Nephron (organoid): ENCODE measurements at regions not wholly inside any gene's neighbourhood (a gene's known extent, or its start where the extent isn't known, plus 50 kb on each side); places are given as distances from the start of the nearest gene placed in this dataset.

Experiments
- H3K27ac Mint-ChIP-seq, 3 experiments: 2 replicates each; pipeline ENCODE4 v1.8.0; 2020; ENCODE audit warnings: mixed read lengths in 3 of 3, mild to moderate bottlenecking in 2 of 3, moderate library complexity in 1 of 3
- H3K27me3 Mint-ChIP-seq: 2 replicates; pipeline ENCODE4 v1.8.0; 2021; ENCODE audit warnings: low read depth, mild to moderate bottlenecking, moderate library complexity, mixed read lengths
- H3K36me3 Mint-ChIP-seq: 2 replicates; pipeline ENCODE4 v1.8.0; 2020; ENCODE audit warnings: low read depth, mixed read lengths
- H3K4me1 Mint-ChIP-seq: 2 replicates; pipeline ENCODE4 v1.8.0; 2020; ENCODE audit warnings: mixed read lengths
- H3K4me3 Mint-ChIP-seq, 3 experiments: 2 replicates each; pipeline ENCODE4 v1.8.0; 2020; ENCODE audit warnings: mild to moderate bottlenecking in 3 of 3, mixed read lengths in 3 of 3, moderate library complexity in 2 of 3
- H3K9me3 Mint-ChIP-seq: 2 replicates; pipeline ENCODE4 v1.8.0; 2020; ENCODE audit warnings: mixed read lengths
- CTCF ChIP-seq, 3 experiments: fragments of 200-600 bp; sonication (generic); IDR thresholded peaks; one replicate each; pipeline ENCODE4 v1.5.0; 2021; ENCODE audit warnings: antibody characterized with exemption in 3 of 3; ENCODE audit not compliant: unreplicated experiment in 3 of 3

- H3K9me3 Mint-ChIP-seq: peaks cover 10% of the 10 kb centered on the region
Observed at GRCh38 chr6:165749163-165749562, 86.1 kb upstream of the PDE10A start.

GRCh38 chr6:165748390-165748789 is 85.3 kb upstream of the PDE10A start:
- peaks cover 7% of the 10 kb centered on the region for H3K4me1 Mint-ChIP-seq
- no peak overlapping the region for H3K4me3 Mint-ChIP-seq
- peaks cover 4% of the 10 kb centered on the region for H3K36me3 Mint-ChIP-seq
- H3K27ac Mint-ChIP-seq: peak overlapping the region in 1 of 3 experiments; percentile 54
- TF ChIP-seq CTCF (IDR thresholded peaks at IDR 0.05; ENCODE audit: unreplicated experiment in 3 of 3): no peak
- peaks cover 10% of the 10 kb centered on the region for H3K9me3 Mint-ChIP-seq
- H3K27me3 Mint-ChIP-seq: peaks cover 5% of the 10 kb centered on the region

More at GRCh38 chr6:165749163-165749562, 86.1 kb upstream of the PDE10A start:
- Mint-ChIP-seq H3K36me3 (peaks cover 4% of the 10 kb centered on the region), H3K4me1 (peaks cover 7% of the 10 kb centered on the region), H3K4me3 (no peak overlapping the region), H3K27me3 (peaks cover 5% of the 10 kb centered on the region), H3K27ac (peak overlapping the region in 1 of 3 experiments; percentile 6)
- TF ChIP-seq CTCF (IDR thresholded peaks at IDR 0.05; ENCODE audit: unreplicated experiment in 3 of 3): no peak

GRCh38 chr6:165747963-165748362 is 84.9 kb upstream of the PDE10A start:
- Mint-ChIP-seq H3K4me1 (peaks cover 7% of the 10 kb centered on the region), H3K36me3 (peaks cover 4% of the 10 kb centered on the region), H3K9me3 (peaks cover 10% of the 10 kb centered on the region), H3K27ac (no peak overlapping the region), H3K4me3 (no peak overlapping the region), H3K27me3 (peaks cover 5% of the 10 kb centered on the region)
- TF ChIP-seq CTCF (IDR thresholded peaks at IDR 0.05; ENCODE audit: unreplicated experiment in 3 of 3): no peak

- Mint-ChIP-seq H3K4me1 (peaks cover 7% of the 10 kb centered on the region), H3K27me3 (peaks cover 5% of the 10 kb centered on the region), H3K27ac (no peak overlapping the region), H3K4me3 (no peak overlapping the region), H3K36me3 (peaks cover 4% of the 10 kb centered on the region), H3K9me3 (peaks cover 5% of the 10 kb centered on the region)
- no peak for TF ChIP-seq CTCF (IDR thresholded peaks at IDR 0.05; ENCODE audit: unreplicated experiment in 3 of 3)
Observed at GRCh38 chr6:165746331-165746730, 83.3 kb upstream of the PDE10A start.

GRCh38 chr6:165745492-165745891 is 82.5 kb upstream of the PDE10A start:
- H3K27ac Mint-ChIP-seq: no peak overlapping the region
- H3K4me1 Mint-ChIP-seq: peaks cover 7% of the 10 kb centered on the region
- peaks cover 5% of the 10 kb centered on the region for H3K27me3 Mint-ChIP-seq
- no peak overlapping the region for H3K4me3 Mint-ChIP-seq
- H3K9me3 Mint-ChIP-seq: peaks cover 4% of the 10 kb centered on the region
- TF ChIP-seq CTCF (IDR thresholded peaks at IDR 0.05; ENCODE audit: unreplicated experiment in 3 of 3): no peak
- peaks cover 4% of the 10 kb centered on the region for H3K36me3 Mint-ChIP-seq

GRCh38 chr6:165744555-165745228 is 81.7 kb upstream of the PDE10A start:
- H3K9me3 Mint-ChIP-seq: peaks cover 7% of the 10 kb centered on the region
- TF ChIP-seq CTCF (IDR thresholded peaks at IDR 0.05; ENCODE audit: unreplicated experiment in 3 of 3): no peak
- H3K4me1 Mint-ChIP-seq: peaks cover 7% of the 10 kb centered on the region
- no peak overlapping the region for H3K4me3 Mint-ChIP-seq
- H3K27ac Mint-ChIP-seq: no peak overlapping the region
- peaks cover 4% of the 10 kb centered on the region for H3K36me3 Mint-ChIP-seq
- peaks cover 5% of the 10 kb centered on the region for H3K27me3 Mint-ChIP-seq
